K562 (cell line): ENCODE measurements at regions not wholly inside any gene's neighbourhood (a gene's known extent, or its start where the extent isn't known, plus 50 kb on each side); places are given as distances from the start of the nearest gene placed in this dataset.

Experiments
- ATAC-seq: fragments of 200-7000 bp; cut with Tn5 transposase; 3 replicates; pipeline ENCODE4 v1.9.1; 2020; ENCODE audit warnings: moderate library complexity
- BruUV-seq: library from RNA; stranded (reverse); fragments of 400-500 nt; replicated peaks from 2 replicates; lab custom pipeline; 2021; lab: Mats Ljungman, UMichigan
- CTCF ChIA-PET: fragments of 300-600 bp; formaldehyde crosslinking; extraction: SDS; loops from one replicate; lab custom pipeline; 2021; ENCODE audit warnings: low intra/inter-chr PET ratio; lab: Yijun Ruan, JAX
- POLR2A ChIA-PET: fragments of 300-600, 350-650 bp; sonication (Branson Sonifier 250); formaldehyde crosslinking; extraction: SDS; loops from one replicate; lab custom pipeline; 2021; ENCODE audit warnings: antibody characterized with exemption, inconsistent platforms; lab: Yijun Ruan, JAX
- DNase-seq, 4 experiments: peaks; one replicate each; pipeline versions ENCODE4 v3.0.0 to v3.0.0-alpha.2; 2011 to 2018; ENCODE audit warnings: low spot score in 3 of 4, mixed read lengths in 3 of 4; ENCODE audit errors: extremely low read depth in 1 of 4
- FAIRE-seq: peaks from 2 replicates; lab custom pipeline; 2011; peaks lifted over from hg19 to GRCh38; lab: Jason Lieb, UNC
- H2AFZ ChIP-seq: 2 replicates; pipeline ENCODE4 v1.6.0; 2011; ENCODE audit warnings: low read depth, low read length, control low read depth, inconsistent platforms
- H3K27ac ChIP-seq: fragments of 200-600 bp; 3 replicates; pipeline ENCODE4 v1.8.0; 2011; ENCODE audit warnings: low read depth, mild to moderate bottlenecking, control low read depth, inconsistent platforms, low read length, moderate library complexity, mixed read lengths; ENCODE audit errors: extremely low read depth
- H3K27me3 ChIP-seq, 2 experiments: fragments of 300-600 bp in 1 of 2; 2 replicates in 1 of 2; 3 replicates in 1 of 2; pipeline versions ENCODE4 v1.6.0 to v1.8.0; 2011; ENCODE audit warnings: inconsistent platforms in 2 of 2, low read length in 2 of 2, mild to moderate bottlenecking in 1 of 2, mixed read lengths in 1 of 2, moderate library complexity in 1 of 2; ENCODE audit not compliant: control insufficient read depth in 2 of 2, insufficient read depth in 2 of 2
- H3K36me3 ChIP-seq: fragments of 300-600 bp; 3 replicates; pipeline ENCODE4 v1.8.0; 2011; ENCODE audit warnings: mild to moderate bottlenecking, low read length, inconsistent platforms; ENCODE audit not compliant: control insufficient read depth, insufficient read depth
- H3K4me1 ChIP-seq, 2 experiments: fragments of 200-600 bp in 1 of 2; replicated peaks in 1 of 2; 2 replicates in 1 of 2; 3 replicates in 1 of 2; pipeline versions ENCODE4 v1.5.1 to v1.8.0; 2011; ENCODE audit warnings: inconsistent platforms in 2 of 2, low read length in 2 of 2, mild to moderate bottlenecking in 1 of 2, mixed read lengths in 1 of 2, moderate library complexity in 1 of 2; ENCODE audit not compliant: control insufficient read depth in 2 of 2, insufficient read depth in 2 of 2
- H3K4me2 ChIP-seq: 2 replicates; pipeline ENCODE4 v1.6.1; 2011; ENCODE audit warnings: low read length, control low read depth, inconsistent platforms, mixed read lengths; ENCODE audit not compliant: insufficient read depth
- H3K4me3 ChIP-seq: fragments of 200-600 bp; sonication (generic), shearing (Covaris generic); 2 replicates; pipeline ENCODE4 v1.5.1; 2016; ENCODE audit warnings: control low read depth, inconsistent platforms
- H3K79me2 ChIP-seq: fragments of 200-600 bp; 3 replicates; pipeline ENCODE4 v1.8.0; 2011; ENCODE audit warnings: low read length, inconsistent platforms; ENCODE audit not compliant: control insufficient read depth, insufficient read depth
- H3K9ac ChIP-seq, 2 experiments: 2 replicates each; pipeline versions ENCODE4 v1.6.0 to v1.6.1; 2011; ENCODE audit warnings: low read depth in 2 of 2, low read length in 2 of 2, control low read depth in 1 of 2, inconsistent platforms in 1 of 2, mild to moderate bottlenecking in 1 of 2, mixed read lengths in 1 of 2; ENCODE audit not compliant: insufficient read depth in 1 of 2
- H3K9me1 ChIP-seq: one replicate; pipeline ENCODE4 v1.6.0; 2011; ENCODE audit warnings: inconsistent platforms, mild to moderate bottlenecking, low read length, moderate library complexity; ENCODE audit not compliant: control insufficient read depth, insufficient read depth
- H3K9me3 ChIP-seq: replicated peaks from 2 replicates; pipeline ENCODE4 v1.5.1; 2011; ENCODE audit warnings: low read depth, low read length, inconsistent platforms; ENCODE audit not compliant: control insufficient read depth, insufficient read depth
- H4K20me1 ChIP-seq: replicated peaks from 2 replicates; pipeline ENCODE4 v1.6.1; 2011; ENCODE audit warnings: low read length, inconsistent platforms, mixed read lengths; ENCODE audit not compliant: control insufficient read depth, insufficient read depth
- ARID1B ChIP-seq: fragments of 450-650 bp; IDR thresholded peaks from 2 replicates; pipeline ENCODE4 v1.6.1; 2016; ENCODE audit warnings: antibody characterized with exemption, mild to moderate bottlenecking, inconsistent platforms
- BMI1 ChIP-seq: fragments of 150-350 bp; IDR thresholded peaks from 2 replicates; pipeline ENCODE4 v1.6.1; 2014; ENCODE audit warnings: low read length
- HNRNPLL ChIP-seq: fragments of 200-400 bp; formaldehyde crosslinking; IDR thresholded peaks from 2 replicates; pipeline ENCODE4 v1.6.1; 2017; ENCODE audit warnings: low read length, low read depth, mild to moderate bottlenecking; ENCODE audit not compliant: poor library complexity, severe bottlenecking
- KAT2B ChIP-seq: IDR thresholded peaks from one replicate; pipeline ENCODE4 v1.6.1; 2012; ENCODE audit warnings: low read depth, mild to moderate bottlenecking, control low read depth, inconsistent platforms, low read length, moderate library complexity
- LARP7 ChIP-seq: fragments of 450-650 bp; IDR thresholded peaks from 2 replicates; pipeline ENCODE4 v1.6.1; 2016
- MYBL2 ChIP-seq, 2 experiments: fragments of 450-650 bp in 1 of 2; sonication (generic) in 1 of 2; formaldehyde crosslinking in 1 of 2; IDR thresholded peaks; 2 replicates each; pipeline versions ENCODE4 v1.6.1 to v1.8.1; 2017 to 2022; ENCODE audit warnings: borderline replicate concordance in 1 of 2, inconsistent platforms in 1 of 2, low read depth in 1 of 2, mild to moderate bottlenecking in 1 of 2, missing genetic modification reagents in 1 of 2, moderate library complexity in 1 of 2
- NR2C1 ChIP-seq, 2 experiments: fragments of 450-650 bp; IDR thresholded peaks; 2 replicates each; pipeline ENCODE4 v1.6.1; 2017; ENCODE audit warnings: mild to moderate bottlenecking in 2 of 2, antibody characterized with exemption in 1 of 2, inconsistent platforms in 1 of 2, missing compliant biosample characterization in 1 of 2, missing genetic modification characterization in 1 of 2
- SFPQ ChIP-seq: fragments of 200-400 bp; formaldehyde crosslinking; IDR thresholded peaks from 2 replicates; pipeline ENCODE4 v1.6.1; 2017; ENCODE audit warnings: mild to moderate bottlenecking, low read depth, low read length, moderate library complexity
- SMAD1 ChIP-seq: fragments of 150-350 bp; IDR thresholded peaks from 2 replicates; pipeline ENCODE4 v1.6.1; 2014; ENCODE audit warnings: low read length, low read depth; ENCODE audit not compliant: partially characterized antibody
- TEAD4 ChIP-seq, 2 experiments: sonication (generic) in 1 of 2; formaldehyde crosslinking in 1 of 2; IDR thresholded peaks; 2 replicates each; pipeline versions ENCODE4 v1.6.1 to v1.8.0; 2012 to 2022; ENCODE audit warnings: borderline replicate concordance in 1 of 2, inconsistent platforms in 1 of 2, low read length in 1 of 2, mild to moderate bottlenecking in 1 of 2, missing genetic modification reagents in 1 of 2
- TOE1 ChIP-seq, 2 experiments: fragments of 450-650 bp in 1 of 2; sonication (generic) in 1 of 2; formaldehyde crosslinking in 1 of 2; IDR thresholded peaks; 2 replicates each; pipeline versions ENCODE4 v1.7.1 to v1.8.0; 2016 to 2022; ENCODE audit warnings: borderline replicate concordance in 2 of 2, mild to moderate bottlenecking in 2 of 2, antibody characterized with exemption in 1 of 2, inconsistent platforms in 1 of 2, low read depth in 1 of 2, missing genetic modification reagents in 1 of 2, moderate library complexity in 1 of 2
- ZNF175 ChIP-seq: fragments of 200-800 bp; sonication (Bioruptor generic); IDR thresholded peaks from 2 replicates; pipeline ENCODE4 v1.6.1; 2016; ENCODE audit warnings: low read depth, mild to moderate bottlenecking, missing genetic modification characterization, missing compliant biosample characterization
- ZNF830 ChIP-seq: fragments of 250-450 bp; sonication (Bioruptor Pico); IDR thresholded peaks from 2 replicates; pipeline ENCODE4 v1.5.0; 2021; ENCODE audit warnings: mild to moderate bottlenecking
- WGBS: fragments of 100-300 bp; shearing (Covaris generic); methylation state at CpG from one replicate; pipeline ENCODE4 v1.1.6; 2016; ENCODE audit warnings: low coverage, mixed read lengths; ENCODE audit not compliant: insufficient coverage; ENCODE audit errors: missing lambda C conversion rate; 5-methylcytosine and 5-hydroxymethylcytosine counted together
- in situ Hi-C: fragments of 300-500 bp; cut with MboI; formaldehyde crosslinking; loops from 4 replicates; pipeline ENCODE4 v1.15.0; 2018; ENCODE audit warnings: inconsistent platforms, mixed read lengths
- intact Hi-C: fragments of 100-400 bp; cut with micrococcal nuclease; formaldehyde crosslinking; loops from 2 replicates; pipeline ENCODE4 v1.14.2; 2022

DNA sequence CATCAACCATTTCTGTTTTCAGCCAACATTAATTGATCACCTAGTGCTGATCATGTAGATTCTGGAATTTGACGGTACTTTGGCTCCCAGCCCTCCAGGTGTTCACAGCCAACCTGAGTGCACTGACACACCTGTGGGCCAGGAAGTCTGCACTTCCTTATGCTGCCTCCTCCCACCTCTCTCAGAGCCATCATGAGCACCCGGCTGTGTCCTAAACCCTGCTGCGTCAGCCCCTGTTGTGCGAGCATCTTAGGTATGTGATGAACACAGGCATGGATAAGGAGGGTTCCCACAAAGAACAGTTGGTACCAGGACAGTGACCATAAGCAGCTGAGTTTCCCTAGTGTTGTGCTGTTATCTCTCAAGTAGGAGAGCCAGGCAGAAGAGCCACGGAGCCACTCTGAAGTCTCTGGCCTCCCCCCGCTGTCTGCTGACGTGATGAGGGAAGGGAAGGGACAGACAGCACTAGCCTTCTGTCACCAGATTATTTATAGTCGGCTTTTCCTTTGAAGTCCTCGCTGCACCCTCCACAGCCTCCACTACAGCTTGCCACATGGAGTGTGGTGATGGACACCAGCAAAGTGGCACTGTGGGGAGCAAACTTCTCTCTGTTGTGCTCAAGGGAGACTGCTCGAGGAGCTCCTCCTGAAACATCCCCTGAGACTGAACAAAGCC lies 162.8 kb upstream of the ANKFN1 start:
- Histone ChIP-seq H2AFZ (no peak overlapping the region), H3K27ac (no peak overlapping the region), H3K79me2 (no peaks in the 10 kb centered on the region), H3K4me2 (no peak overlapping the region), H3K9ac (no peak overlapping the region), H3K4me1 (no peaks in the 10 kb centered on the region), H3K9me1 (no peaks in the 10 kb centered on the region), H3K36me3 (no peaks in the 10 kb centered on the region), H3K4me3 (no peak overlapping the region), H3K9me3 (no peaks in the 10 kb centered on the region), H4K20me1 (no peaks in the 10 kb centered on the region), H3K27me3 (no peaks in the 10 kb centered on the region)
- ChIA-PET POLR2A (no interaction called here), CTCF (no interaction called here)
- 1% methylated on average over 10 of the region's 10 CpGs for WGBS
- no peak for FAIRE-seq
- no TSS peak for BruUV-seq
- intact Hi-C loops, result no loop called here
- no peak for TF ChIP-seq KAT2B
- TF ChIP-seq MYBL2 (IDR thresholded peaks at IDR 0.05; ENCODE audit: low read depth), result no peak
- TF ChIP-seq MYBL2 (CRISPR knock-in tag; IDR thresholded peaks at IDR 0.05; ENCODE audit: borderline replicate concordance), result no peak
- no peak for TF ChIP-seq TOE1 (IDR thresholded peaks at IDR 0.05; ENCODE audit: borderline replicate concordance)
- no peak for TF ChIP-seq TOE1 (CRISPR knock-in tag; IDR thresholded peaks at IDR 0.05; ENCODE audit: borderline replicate concordance, low read depth)
- TF ChIP-seq ZNF175 (CRISPR knock-in tag), result no peak
- DNase-seq, result no peak
- ATAC-seq, result no peak
- in situ Hi-C loops, result no loop called here

DNA sequence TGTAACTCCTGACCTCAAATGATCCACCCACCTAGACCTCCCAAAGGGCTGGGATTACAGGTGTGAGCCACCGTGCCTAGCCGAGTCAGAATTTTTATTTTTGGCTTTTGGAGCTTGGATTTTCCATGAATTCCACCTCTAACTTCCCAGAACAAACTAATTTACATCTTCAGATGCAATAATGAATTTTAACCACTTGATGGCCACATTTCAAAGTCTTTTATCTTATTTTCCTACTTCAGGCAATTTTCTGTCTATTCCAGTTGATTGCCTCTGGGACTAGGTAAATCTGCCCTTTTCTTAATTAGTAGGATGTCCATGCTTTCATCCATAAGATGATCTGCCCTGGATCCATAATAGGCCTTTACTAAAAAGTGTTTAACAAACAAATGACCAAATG lies 156.4 kb upstream of the ANKFN1 start:
- intact Hi-C loops, result no loop called here
- CTCF ChIA-PET, result no interaction called here
- no peak for FAIRE-seq
- TF ChIP-seq TEAD4 (IDR thresholded peaks at IDR 0.05; ENCODE audit: low read length), result no peak
- TF ChIP-seq TEAD4 (CRISPR knock-in tag; IDR thresholded peaks at IDR 0.05; ENCODE audit: borderline replicate concordance), result no peak
- TF ChIP-seq ZNF830 (CRISPR knock-in tag), result no peak
- no peak for TF ChIP-seq SFPQ
- no peak for TF ChIP-seq BMI1
- TF ChIP-seq HNRNPLL, result no peak
- TF ChIP-seq ARID1B, result no peak
- no peak for TF ChIP-seq NR2C1 (IDR thresholded peaks at IDR 0.05)
- no peak for TF ChIP-seq NR2C1 (tag; IDR thresholded peaks at IDR 0.05)
- TF ChIP-seq LARP7, result no peak
- no peak for TF ChIP-seq SMAD1

More for the DNA sequence above, 156.4 kb upstream of the ANKFN1 start:
- no TSS peak for BruUV-seq
- Histone ChIP-seq H3K4me3 (no peak overlapping the region), H3K36me3 (no peaks in the 10 kb centered on the region), H3K27me3 (no peaks in the 10 kb centered on the region), H3K4me2 (no peak overlapping the region), H3K9me3 (no peaks in the 10 kb centered on the region), H4K20me1 (no peaks in the 10 kb centered on the region), H3K79me2 (no peaks in the 10 kb centered on the region), H3K4me1 (no peaks in the 10 kb centered on the region), H3K9ac (no peak overlapping the region), H3K27ac (no peak overlapping the region), H3K9me1 (no peaks in the 10 kb centered on the region), H2AFZ (no peak overlapping the region)
- in situ Hi-C loops, result no loop called here
- WGBS, result 0% methylated on average over 2 of the region's 2 CpGs
- POLR2A ChIA-PET, result no interaction called here
- DNase-seq, result no peak
- ATAC-seq, result no peak
